HEK293 (cell line): ENCODE measurements at regions not wholly inside any gene's neighbourhood (a gene's known extent, or its start where the extent isn't known, plus 50 kb on each side); places are given as distances from the start of the nearest gene placed in this dataset.

Source experiments
- CTCF ChIP-seq: fragments of 450-650 bp; formaldehyde crosslinking; IDR thresholded peaks from 2 replicates; pipeline ENCODE4 v1.5.1; 2016; ENCODE audit warnings: missing biosample characterization, missing genetic modification characterization
- HOXA7 ChIP-seq: sonication (generic); formaldehyde crosslinking; IDR thresholded peaks from 2 replicates; pipeline ENCODE4 v1.8.1; 2022; ENCODE audit warnings: missing genetic modification reagents, borderline replicate concordance
- ZFP3 ChIP-seq: fragments of 450-650 bp; formaldehyde crosslinking; IDR thresholded peaks from 2 replicates; pipeline ENCODE4 v1.5.1; 2016; ENCODE audit warnings: low read depth, missing biosample characterization, missing genetic modification characterization
- ZNF23 ChIP-seq: fragments of 450-650 bp; formaldehyde crosslinking; IDR thresholded peaks from 2 replicates; pipeline ENCODE4 v1.5.1; 2016; ENCODE audit warnings: missing biosample characterization, missing genetic modification characterization, borderline replicate concordance
- ZNF488 ChIP-seq: fragments of 450-650 bp; formaldehyde crosslinking; IDR thresholded peaks from 2 replicates; pipeline ENCODE4 v1.5.1; 2016; ENCODE audit warnings: missing biosample characterization, missing genetic modification characterization
- ZNF530 ChIP-seq: fragments of 450-650 bp; formaldehyde crosslinking; IDR thresholded peaks from 2 replicates; pipeline ENCODE4 v1.5.1; 2016; ENCODE audit warnings: low read depth, missing biosample characterization, missing genetic modification characterization
- ZNF585B ChIP-seq: fragments of 450-650 bp; formaldehyde crosslinking; IDR thresholded peaks from 2 replicates; pipeline ENCODE4 v1.5.1; 2016; ENCODE audit warnings: missing biosample characterization, missing genetic modification characterization

GRCh38 chr18:1968801-1969498, 602.4 kb downstream of the METTL4 start:
- TF ChIP-seq CTCF (tag by site-specific recombination): no peak
- no peak for TF ChIP-seq ZNF585B (tag by site-specific recombination)
- TF ChIP-seq ZFP3 (tag by site-specific recombination): no peak
- TF ChIP-seq ZNF530 (tag by site-specific recombination): no peak
- TF ChIP-seq ZNF488 (tag by site-specific recombination): no peak
- no peak for TF ChIP-seq HOXA7 (CRISPR knock-in tag)
- TF ChIP-seq ZNF23: no peak
